ENCODE measurements at regions not wholly inside any gene's neighbourhood (a gene's known extent, or its start where the extent isn't known, plus 50 kb on each side); places are given as distances from the start of the nearest gene placed in this dataset.
A peak's percentile ranks its signal among the peaks of the same experiment; 100 is the strongest.

DNA sequence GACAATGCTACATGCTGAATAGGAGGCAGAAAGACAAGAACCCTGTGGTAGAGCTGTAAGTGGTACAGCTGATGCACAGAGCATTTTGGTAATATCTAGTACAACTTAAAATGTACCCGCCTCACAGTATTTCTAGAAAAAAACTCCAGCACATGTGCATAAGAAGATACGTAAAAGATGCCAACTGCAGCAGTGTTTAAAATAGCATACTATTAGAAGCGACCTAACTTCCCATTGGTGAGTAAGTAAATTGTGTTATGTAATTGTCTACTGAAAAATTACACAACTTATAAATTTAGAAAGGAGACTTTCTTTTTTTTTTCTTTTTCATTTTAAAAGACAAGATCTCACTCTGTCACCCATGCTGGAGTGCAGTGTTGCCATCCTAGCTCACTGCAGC lies 114.3 kb upstream of the CAND1 start:
- intact Hi-C loops (cut with micrococcal nuclease; ENCODE audit: unreplicated experiment): no loop called here
- no peaks in the 10 kb centered on the region for H3K9me2 ChIP-seq (ENCODE audit: insufficient read depth, low read length)
- POLR2A ChIA-PET: no interaction called here

DNA sequence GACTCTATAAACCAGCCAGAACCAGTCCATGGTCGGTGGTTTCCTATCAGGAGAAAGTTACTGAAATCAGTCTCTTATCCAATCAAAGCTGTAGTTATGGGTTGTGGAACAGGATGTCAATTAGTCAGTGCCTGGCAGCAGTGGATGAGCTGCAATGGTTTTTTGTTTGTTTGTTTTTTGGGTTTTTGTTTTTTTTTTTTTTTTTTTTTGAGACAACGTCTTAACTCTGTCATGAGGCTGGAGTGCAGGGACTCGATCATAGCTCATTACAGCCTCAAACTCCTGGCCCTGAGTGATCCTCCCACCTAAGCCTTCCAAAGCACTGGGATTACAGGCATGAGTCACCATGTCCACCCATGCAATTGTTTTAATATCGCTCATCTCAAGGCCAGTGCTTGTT lies 113.3 kb upstream of the CAND1 start:
- no peaks in the 10 kb centered on the region for H3K79me2 ChIP-seq (ENCODE audit: insufficient read depth, low read depth, low read length)
- no peak overlapping the region for H3K27ac ChIP-seq (ENCODE audit: low read depth, low read length, poor library complexity, severe bottlenecking)
- H3K4me1 ChIP-seq (ENCODE audit: insufficient read depth, low read length, poor library complexity, severe bottlenecking): no peaks in the 10 kb centered on the region
- no peak overlapping the region for H2AFZ ChIP-seq (ENCODE audit: low read length)
- H3K4me2 ChIP-seq (ENCODE audit: low read length): no peak overlapping the region
- H3K9me2 ChIP-seq (ENCODE audit: insufficient read depth, low read length): no peaks in the 10 kb centered on the region
- no peak for DNase-seq (ENCODE audit: low spot score)
- no peaks in the 10 kb centered on the region for H3K9me3 ChIP-seq (ENCODE audit: low read length)
- ChIA-PET POLR2A (interaction anchor here (0.6 to 0.7 kb wide), 2 partner anchors 1290 to 1788 kb away, joined by 3 read pairs; no protein-coding TSS in a partner anchor), CTCF (ENCODE audit: unreplicated experiment) (no interaction called here)
- no peak overlapping the region for H3K4me3 ChIP-seq (ENCODE audit: low read depth, low read length, poor library complexity, severe bottlenecking)
- H4K20me1 ChIP-seq (ENCODE audit: insufficient read depth, low read length): no peaks in the 10 kb centered on the region
- TF ChIP-seq, protein P1, sequence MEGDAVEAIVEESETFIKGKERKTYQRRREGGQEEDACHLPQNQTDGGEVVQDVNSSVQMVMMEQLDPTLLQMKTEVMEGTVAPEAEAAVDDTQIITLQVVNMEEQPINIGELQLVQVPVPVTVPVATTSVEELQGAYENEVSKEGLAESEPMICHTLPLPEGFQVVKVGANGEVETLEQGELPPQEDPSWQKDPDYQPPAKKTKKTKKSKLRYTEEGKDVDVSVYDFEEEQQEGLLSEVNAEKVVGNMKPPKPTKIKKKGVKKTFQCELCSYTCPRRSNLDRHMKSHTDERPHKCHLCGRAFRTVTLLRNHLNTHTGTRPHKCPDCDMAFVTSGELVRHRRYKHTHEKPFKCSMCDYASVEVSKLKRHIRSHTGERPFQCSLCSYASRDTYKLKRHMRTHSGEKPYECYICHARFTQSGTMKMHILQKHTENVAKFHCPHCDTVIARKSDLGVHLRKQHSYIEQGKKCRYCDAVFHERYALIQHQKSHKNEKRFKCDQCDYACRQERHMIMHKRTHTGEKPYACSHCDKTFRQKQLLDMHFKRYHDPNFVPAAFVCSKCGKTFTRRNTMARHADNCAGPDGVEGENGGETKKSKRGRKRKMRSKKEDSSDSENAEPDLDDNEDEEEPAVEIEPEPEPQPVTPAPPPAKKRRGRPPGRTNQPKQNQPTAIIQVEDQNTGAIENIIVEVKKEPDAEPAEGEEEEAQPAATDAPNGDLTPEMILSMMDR (conservative IDR thresholded peaks at IDR 0.05; ENCODE audit: low read length): no peak
- TF ChIP-seq EZH2phosphoT487 (IDR thresholded peaks at IDR 0.05; ENCODE audit: borderline replicate concordance, low read depth, low read length): no peak
- no TSS peak for BruUV-seq (replicated peaks)
- H3K36me3 ChIP-seq (ENCODE audit: insufficient read depth, low read length): no peaks in the 10 kb centered on the region
- intact Hi-C loops (cut with micrococcal nuclease; ENCODE audit: unreplicated experiment): no loop called here

More for the DNA sequence above, 114.3 kb upstream of the CAND1 start:
- TF ChIP-seq, protein P1 (conservative IDR thresholded peaks at IDR 0.05; ENCODE audit: low read length): no peak
- no peak for TF ChIP-seq EZH2phosphoT487 (IDR thresholded peaks at IDR 0.05; ENCODE audit: borderline replicate concordance, low read depth, low read length)
- H3K36me3 ChIP-seq (ENCODE audit: insufficient read depth, low read length): no peaks in the 10 kb centered on the region
- no TSS peak for BruUV-seq (replicated peaks)
- H3K79me2 ChIP-seq (ENCODE audit: insufficient read depth, low read depth, low read length): no peaks in the 10 kb centered on the region
- H3K9me3 ChIP-seq (ENCODE audit: low read length): no peaks in the 10 kb centered on the region
- H4K20me1 ChIP-seq (ENCODE audit: insufficient read depth, low read length): no peaks in the 10 kb centered on the region
- no peak overlapping the region for H2AFZ ChIP-seq (ENCODE audit: low read length)
- no peak overlapping the region for H3K27ac ChIP-seq (ENCODE audit: low read depth, low read length, poor library complexity, severe bottlenecking)
- H3K4me1 ChIP-seq (ENCODE audit: insufficient read depth, low read length, poor library complexity, severe bottlenecking): no peaks in the 10 kb centered on the region
- no peak overlapping the region for H3K4me2 ChIP-seq (ENCODE audit: low read length)
- no peak overlapping the region for H3K4me3 ChIP-seq (ENCODE audit: low read depth, low read length, poor library complexity, severe bottlenecking)
- DNase-seq (ENCODE audit: low spot score): no peak
- CTCF ChIA-PET (ENCODE audit: unreplicated experiment): no interaction called here

DNA sequence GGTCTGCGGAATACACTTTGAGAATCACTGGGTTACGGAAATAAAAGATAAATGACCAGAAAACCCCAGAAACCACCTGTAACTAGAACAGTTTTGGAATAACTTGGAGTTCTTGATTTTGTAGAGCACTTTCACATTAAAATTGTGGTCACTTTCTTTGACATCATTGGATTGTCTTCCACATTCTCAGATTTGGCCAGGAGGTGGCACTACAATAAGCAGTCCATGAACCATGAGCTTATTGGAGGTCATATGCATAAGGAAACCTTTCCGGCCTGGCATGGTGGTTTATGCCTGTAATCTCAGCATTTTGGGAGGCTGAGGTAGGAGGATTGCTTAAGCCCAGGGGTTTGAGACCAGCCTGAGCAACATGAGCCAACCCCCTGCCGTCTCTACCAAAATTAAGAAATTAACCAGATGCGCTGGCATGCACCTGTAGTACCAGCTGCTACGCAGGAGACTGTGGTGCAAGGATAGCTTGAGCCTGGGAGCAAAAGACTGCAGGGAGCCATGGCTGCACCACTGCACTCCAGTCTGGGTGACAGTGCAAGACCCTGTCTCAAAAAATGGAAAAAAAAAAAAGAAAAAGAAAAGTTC lies 107.7 kb upstream of the CAND1 start:
- Histone ChIP-seq H3K4me2 (ENCODE audit: low read length) (no peak overlapping the region), H3K9me3 (ENCODE audit: low read length) (no peaks in the 10 kb centered on the region), H3K27ac (ENCODE audit: low read depth, low read length, poor library complexity, severe bottlenecking) (no peak overlapping the region), H3K4me1 (ENCODE audit: insufficient read depth, low read length, poor library complexity, severe bottlenecking) (no peaks in the 10 kb centered on the region), H3K9me2 (ENCODE audit: insufficient read depth, low read length) (no peaks in the 10 kb centered on the region), H3K4me3 (ENCODE audit: low read depth, low read length, poor library complexity, severe bottlenecking) (no peak overlapping the region), H3K36me3 (ENCODE audit: insufficient read depth, low read length) (no peaks in the 10 kb centered on the region), H2AFZ (ENCODE audit: low read length) (no peak overlapping the region), H3K79me2 (ENCODE audit: insufficient read depth, low read depth, low read length) (no peaks in the 10 kb centered on the region), H4K20me1 (ENCODE audit: insufficient read depth, low read length) (no peaks in the 10 kb centered on the region)
- DNase-seq (ENCODE audit: low spot score): peak; percentile 49
- POLR2A ChIA-PET: interaction anchor here (1.1 kb wide), 1 partner anchor 203 kb away, joined by 3 read pairs; no protein-coding TSS in a partner anchor
- no TSS peak for BruUV-seq (replicated peaks)
- TF ChIP-seq, protein P1 (conservative IDR thresholded peaks at IDR 0.05; ENCODE audit: low read length): peak; percentile 79
- TF ChIP-seq EZH2phosphoT487 (IDR thresholded peaks at IDR 0.05; ENCODE audit: borderline replicate concordance, low read depth, low read length): no peak
- CTCF ChIA-PET (ENCODE audit: unreplicated experiment): interaction anchor here (1.0 to 1.3 kb wide), 2 partner anchors 9 to 107 kb away, joined by 3 read pairs; no protein-coding TSS in a partner anchor
- intact Hi-C loops (cut with micrococcal nuclease; ENCODE audit: unreplicated experiment): loop anchor here (10.0 kb wide), 1 partner anchor 63 kb away; no protein-coding TSS in a partner anchor
